ENCODE measurements at regions not wholly inside any gene's neighbourhood (a gene's known extent, or its start where the extent isn't known, plus 50 kb on each side); places are given as distances from the start of the nearest gene placed in this dataset.

DNA sequence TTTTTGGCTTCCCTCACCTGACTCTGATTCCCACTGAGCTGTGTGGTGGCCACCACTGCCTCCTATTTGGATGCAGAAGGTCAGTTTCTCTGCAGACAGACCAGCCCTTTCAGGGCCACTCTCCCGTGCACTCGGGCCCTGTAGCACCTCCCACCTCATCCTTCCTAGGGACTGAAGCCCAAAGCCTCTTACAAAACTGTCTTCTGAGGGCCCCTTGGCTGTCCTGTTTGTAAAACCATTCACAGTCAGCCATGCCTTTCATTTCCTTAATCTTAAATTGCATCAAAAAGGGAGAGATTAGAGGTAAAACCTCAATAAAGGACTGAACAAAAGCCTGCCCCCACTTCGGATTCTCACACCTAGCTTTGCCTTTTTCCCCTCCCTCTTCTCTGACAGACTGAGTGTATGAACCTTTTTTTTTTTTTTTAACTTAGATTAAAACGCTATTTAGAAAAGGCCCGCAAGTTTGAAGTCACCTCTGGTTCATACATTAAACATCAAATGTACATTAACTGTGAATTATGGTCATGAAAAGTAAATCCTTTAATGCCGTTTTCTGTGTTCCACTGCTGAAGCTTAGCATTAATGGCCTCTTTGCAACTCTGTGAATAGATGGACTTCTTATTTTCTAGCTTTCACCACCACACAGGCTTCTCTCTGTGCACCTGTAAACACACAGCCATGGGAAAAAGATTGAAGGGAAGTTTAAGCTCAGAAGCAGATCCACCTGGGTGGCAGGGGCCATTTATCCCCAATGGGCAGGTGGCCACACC, 247.2 kb upstream of the CADM1 start:
- TF ChIP-seq, protein P1, sequence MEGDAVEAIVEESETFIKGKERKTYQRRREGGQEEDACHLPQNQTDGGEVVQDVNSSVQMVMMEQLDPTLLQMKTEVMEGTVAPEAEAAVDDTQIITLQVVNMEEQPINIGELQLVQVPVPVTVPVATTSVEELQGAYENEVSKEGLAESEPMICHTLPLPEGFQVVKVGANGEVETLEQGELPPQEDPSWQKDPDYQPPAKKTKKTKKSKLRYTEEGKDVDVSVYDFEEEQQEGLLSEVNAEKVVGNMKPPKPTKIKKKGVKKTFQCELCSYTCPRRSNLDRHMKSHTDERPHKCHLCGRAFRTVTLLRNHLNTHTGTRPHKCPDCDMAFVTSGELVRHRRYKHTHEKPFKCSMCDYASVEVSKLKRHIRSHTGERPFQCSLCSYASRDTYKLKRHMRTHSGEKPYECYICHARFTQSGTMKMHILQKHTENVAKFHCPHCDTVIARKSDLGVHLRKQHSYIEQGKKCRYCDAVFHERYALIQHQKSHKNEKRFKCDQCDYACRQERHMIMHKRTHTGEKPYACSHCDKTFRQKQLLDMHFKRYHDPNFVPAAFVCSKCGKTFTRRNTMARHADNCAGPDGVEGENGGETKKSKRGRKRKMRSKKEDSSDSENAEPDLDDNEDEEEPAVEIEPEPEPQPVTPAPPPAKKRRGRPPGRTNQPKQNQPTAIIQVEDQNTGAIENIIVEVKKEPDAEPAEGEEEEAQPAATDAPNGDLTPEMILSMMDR (conservative IDR thresholded peaks at IDR 0.05 in 1 of 2, IDR thresholded peaks at IDR 0.05 in 1 of 2; ENCODE audit: extremely low read depth in 1 of 2, insufficient read depth in 1 of 2, low read depth in 1 of 2, low read length in 2 of 2) = no peak
- TF ChIP-seq EZH2 (IDR thresholded peaks at IDR 0.05; ENCODE audit: borderline replicate concordance, low read length) = no peak

Data from mammary epithelial cell (primary cell).